Activated CD4-positive, CD25-positive, alpha-beta regulatory T cell treated with anti-CD3 and anti-CD28 coated beads, Interleukin-2, amount 50 U/mL, for 72 hours (primary cell): ENCODE measurements at regions not wholly inside any gene's neighbourhood (a gene's known extent, or its start where the extent isn't known, plus 50 kb on each side); places are given as distances from the start of the nearest gene placed in this dataset.
"Not testable (repeated sequence)": the region's sequence is repeated elsewhere in the genome, so short reads cannot be mapped to it uniquely, and the experiment has no call there.

ENCODE experiments used
- DNase-seq: peaks from one replicate; pipeline ENCODE4 v3.0.0; 2021

- not testable (repeated sequence) for DNase-seq
Observed at GRCh38 chr16:16563962-16564361, 185.0 kb downstream of the NPIPA7 start.

GRCh38 chr16:16565326-16565725 lies 186.4 kb downstream of the NPIPA7 start:
- DNase-seq: not testable (repeated sequence)

- DNase-seq: not testable (repeated sequence)
Observed at GRCh38 chr16:16570055-16570454, 191.1 kb downstream of the NPIPA7 start.

- DNase-seq: not testable (repeated sequence)
Observed at GRCh38 chr16:16570874-16571273, 191.9 kb downstream of the NPIPA7 start.

GRCh38 chr16:16572130-16572774 lies 193.3 kb downstream of the NPIPA7 start:
- DNase-seq: not testable (repeated sequence)

- DNase-seq: not testable (repeated sequence)
Observed at GRCh38 chr16:16577062-16577461, 198.1 kb downstream of the NPIPA7 start.

GRCh38 chr16:16578701-16579100 lies 199.8 kb downstream of the NPIPA7 start:
- DNase-seq: no peak

- not testable (repeated sequence) for DNase-seq
Observed at GRCh38 chr16:16582916-16583315, 204.0 kb downstream of the NPIPA7 start.

- DNase-seq: not testable (repeated sequence)
Observed at GRCh38 chr16:16586073-16586651, 207.2 kb downstream of the NPIPA7 start.

GRCh38 chr16:16586969-16587368 lies 208.0 kb downstream of the NPIPA7 start:
- DNase-seq: not testable (repeated sequence)

- not testable (repeated sequence) for DNase-seq
Observed at GRCh38 chr16:16588436-16588835, 209.5 kb downstream of the NPIPA7 start.

GRCh38 chr16:16590654-16591318 lies 211.8 kb downstream of the NPIPA7 start:
- not testable (repeated sequence) for DNase-seq

GRCh38 chr16:16593156-16593863 lies 214.4 kb downstream of the NPIPA7 start:
- DNase-seq: peak; percentile 37

GRCh38 chr16:16595029-16595718 lies 216.2 kb downstream of the NPIPA7 start:
- DNase-seq: not testable (repeated sequence)

GRCh38 chr16:16601239-16601638 lies 222.3 kb downstream of the NPIPA7 start:
- DNase-seq: not testable (repeated sequence)

- not testable (repeated sequence) for DNase-seq
Observed at GRCh38 chr16:16607401-16608082, 228.6 kb downstream of the NPIPA7 start.

- DNase-seq: not testable (repeated sequence)
Observed at GRCh38 chr16:16609627-16610026, 230.7 kb downstream of the NPIPA7 start.

GRCh38 chr16:16610389-16610967 lies 231.5 kb downstream of the NPIPA7 start:
- DNase-seq: not testable (repeated sequence)

- not testable (repeated sequence) for DNase-seq
Observed at GRCh38 chr16:16613212-16613611, 234.3 kb downstream of the NPIPA7 start.

GRCh38 chr16:16614484-16614883 lies 235.5 kb downstream of the NPIPA7 start:
- not testable (repeated sequence) for DNase-seq

GRCh38 chr16:16618963-16619465 lies 240.1 kb downstream of the NPIPA7 start:
- DNase-seq: not testable (repeated sequence)
